GM12873 (cell line): ENCODE measurements at regions not wholly inside any gene's neighbourhood (a gene's known extent, or its start where the extent isn't known, plus 50 kb on each side); places are given as distances from the start of the nearest gene placed in this dataset.

Experiments used
- CTCF ChIP-seq: IDR thresholded peaks from 2 replicates; pipeline ENCODE4 v1.5.1; 2012; ENCODE audit warnings: low read depth, mild to moderate bottlenecking, moderate library complexity, low read length, control low read depth; ENCODE audit not compliant: insufficient read depth; ENCODE audit errors: missing control alignments

- TF ChIP-seq CTCF = no peak
These were observed 183.5 kb upstream of the GDNF start for GRCh38 chr5:38023371-38023770.

- TF ChIP-seq CTCF = no peak
These were observed 182.8 kb upstream of the GDNF start for GRCh38 chr5:38022631-38023030.

DNA sequence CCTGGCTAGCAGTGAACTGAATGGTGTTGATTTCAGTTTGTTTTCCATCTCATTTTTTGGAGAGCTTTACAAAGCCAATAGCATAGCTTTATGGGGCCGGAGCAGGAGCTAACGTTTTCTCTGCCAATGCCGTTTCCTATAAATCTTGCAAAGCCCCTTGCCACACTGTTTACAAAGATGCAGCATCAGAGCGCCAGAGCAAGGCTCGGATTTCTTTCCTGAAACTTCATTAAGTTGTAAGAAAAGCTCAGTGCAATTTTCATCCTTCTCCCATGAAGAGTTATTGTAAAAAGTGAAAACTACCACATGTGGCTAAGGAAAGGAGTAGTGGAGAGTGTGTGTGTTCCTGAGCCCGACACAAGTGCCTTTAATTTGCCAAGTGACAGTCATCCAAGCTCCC is 178.2 kb upstream of the GDNF start:
- TF ChIP-seq CTCF = no peak

GRCh38 chr5:38013107-38013506 is 173.3 kb upstream of the GDNF start:
- no peak for TF ChIP-seq CTCF

DNA sequence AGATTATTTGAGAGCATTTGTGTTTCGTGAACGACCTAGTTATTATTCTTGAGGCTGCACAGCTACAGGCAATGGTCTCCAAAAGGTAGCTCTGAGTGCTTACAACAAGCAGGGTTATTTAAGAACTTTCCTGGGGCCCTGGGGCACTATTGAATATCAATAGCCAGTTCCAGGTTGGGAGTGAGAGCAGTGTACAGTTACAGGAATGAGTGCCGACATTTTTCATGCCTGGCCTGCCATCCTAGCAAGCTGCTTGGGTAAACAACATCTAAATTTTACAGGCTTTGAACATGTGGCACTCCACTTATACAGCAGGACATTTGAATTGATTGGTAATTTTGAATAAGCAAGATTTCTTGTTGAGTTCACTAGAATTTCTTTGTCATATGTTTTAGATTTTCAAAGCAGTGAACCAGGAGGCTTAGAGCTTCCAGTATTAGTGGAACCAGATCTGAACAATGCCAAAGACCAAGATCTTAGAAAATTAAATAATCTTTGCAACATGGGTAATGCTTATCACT is 171.9 kb upstream of the GDNF start:
- no peak for TF ChIP-seq CTCF

- TF ChIP-seq CTCF = no peak
These were observed 170.0 kb upstream of the GDNF start for GRCh38 chr5:38009749-38010358.

- TF ChIP-seq CTCF = no peak
These were observed 168.4 kb upstream of the GDNF start for GRCh38 chr5:38008198-38008597.
